GM23248 (cell line): ENCODE measurements at regions not wholly inside any gene's neighbourhood (a gene's known extent, or its start where the extent isn't known, plus 50 kb on each side); places are given as distances from the start of the nearest gene placed in this dataset.

Experiments used
- DNase-seq: peaks from one replicate; pipeline ENCODE4 v3.0.0-alpha.2; 2015
- H2AFZ ChIP-seq: fragments of 200-600 bp; sonication (generic); 2 replicates; pipeline ENCODE4 v1.6.1; 2016; ENCODE audit warnings: antibody characterized with exemption
- H3F3A ChIP-seq: fragments of 200-600 bp; sonication (generic); 2 replicates; pipeline ENCODE4 v1.6.1; 2016; ENCODE audit warnings: mild to moderate bottlenecking, antibody characterized with exemption, mixed run types; ENCODE audit not compliant: insufficient read depth
- H3K27ac ChIP-seq: fragments of 200-600 bp; sonication (generic); 2 replicates; pipeline ENCODE4 v1.5.1; 2016; ENCODE audit warnings: mild to moderate bottlenecking
- H3K27me3 ChIP-seq: fragments of 200-600 bp; sonication (generic); replicated peaks from 2 replicates; pipeline ENCODE4 v1.6.1; 2016; ENCODE audit warnings: mild to moderate bottlenecking; ENCODE audit not compliant: insufficient read depth
- H3K36me3 ChIP-seq: fragments of 200-600 bp; sonication (generic); 2 replicates; pipeline ENCODE4 v1.6.1; 2016; ENCODE audit warnings: low read depth, mild to moderate bottlenecking
- H3K4me1 ChIP-seq: fragments of 200-600 bp; sonication (generic); 2 replicates; pipeline ENCODE4 v1.6.1; 2016; ENCODE audit warnings: mild to moderate bottlenecking; ENCODE audit not compliant: insufficient read depth
- H3K4me2 ChIP-seq: fragments of 200-600 bp; sonication (generic); one replicate; pipeline ENCODE4 v1.6.1; 2016; ENCODE audit warnings: mild to moderate bottlenecking; ENCODE audit not compliant: unreplicated experiment
- H3K4me3 ChIP-seq: fragments of 200-600 bp; sonication (generic); 2 replicates; pipeline ENCODE4 v1.5.1; 2016; ENCODE audit warnings: mild to moderate bottlenecking
- H3K79me2 ChIP-seq: fragments of 200-600 bp; sonication (generic); 2 replicates; pipeline ENCODE4 v1.6.1; 2016; ENCODE audit warnings: mild to moderate bottlenecking; ENCODE audit not compliant: insufficient read depth
- H3K9ac ChIP-seq: fragments of 200-600 bp; sonication (generic); 2 replicates; pipeline ENCODE4 v1.6.1; 2016; ENCODE audit warnings: mild to moderate bottlenecking
- H3K9me2 ChIP-seq: fragments of 200-600 bp; sonication (generic); 2 replicates; pipeline ENCODE4 v1.6.1; 2016; ENCODE audit warnings: mixed run types, mild to moderate bottlenecking, moderate library complexity; ENCODE audit not compliant: insufficient read depth
- H3K9me3 ChIP-seq: fragments of 200-600 bp; sonication (generic); one replicate; pipeline ENCODE4 v1.6.1; 2017; ENCODE audit warnings: low read depth
- H4K20me1 ChIP-seq: fragments of 200-600 bp; sonication (generic); 2 replicates; pipeline ENCODE4 v1.6.0; 2016; ENCODE audit not compliant: insufficient read depth
- EZH2 ChIP-seq: fragments of 200-600 bp; sonication (generic); IDR thresholded peaks from 2 replicates; pipeline ENCODE4 v1.6.1; 2018; ENCODE audit warnings: antibody characterized with exemption, mild to moderate bottlenecking; ENCODE audit not compliant: insufficient read depth, poor library complexity, severe bottlenecking
- EZH2phosphoT487 ChIP-seq: fragments of 200-600 bp; sonication (generic); IDR thresholded peaks from 2 replicates; pipeline ENCODE4 v1.6.1; 2018; ENCODE audit warnings: antibody characterized with exemption, moderate library complexity, mild to moderate bottlenecking, low read depth; ENCODE audit not compliant: insufficient read depth
- WGBS, 2 experiments: methylation state at CpG; one replicate each; pipeline ENCODE4 v1.1.6; 2015 to 2017; ENCODE audit warnings: low lambda C conversion rate in 2 of 2, low coverage in 1 of 2; ENCODE audit errors: missing lambda C conversion rate in 2 of 2; 5-methylcytosine and 5-hydroxymethylcytosine counted together
- in situ Hi-C: fragments of 300-500 bp; cut with MboI; formaldehyde crosslinking; loops from 2 replicates; pipeline ENCODE4 v1.15.0; 2020

DNA sequence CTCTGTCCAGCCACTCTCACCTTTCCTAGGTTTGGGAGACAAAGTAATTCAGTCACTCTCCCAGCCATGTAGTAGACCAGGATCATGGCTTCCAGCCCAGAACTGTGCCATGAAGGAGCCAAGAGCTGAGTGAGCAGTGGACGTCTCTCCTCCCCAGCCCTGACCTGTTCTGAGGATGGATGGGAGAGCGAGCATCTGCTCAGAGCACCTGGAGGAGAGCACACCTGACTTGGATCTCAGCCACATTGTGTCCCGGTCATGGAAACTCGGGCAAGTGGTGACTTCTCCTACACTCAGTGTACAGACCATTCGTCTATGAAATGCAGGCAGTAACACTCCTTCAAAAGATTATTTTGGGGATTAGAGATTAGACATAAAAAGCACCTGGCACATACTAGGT, 299.7 kb downstream of the TNS1 start:
- peaks cover 16% of the 10 kb centered on the region for H3F3A ChIP-seq
- no peak overlapping the region for H2AFZ ChIP-seq
- WGBS, 2 experiments, result 91% methylated on average over 5 of the region's 5 CpGs
- TF ChIP-seq EZH2phosphoT487, result no peak
- TF ChIP-seq EZH2, result no peak
- H3K4me1 ChIP-seq, result peaks cover 14% of the 10 kb centered on the region
- H3K9ac ChIP-seq, result no peak overlapping the region
- no peaks in the 10 kb centered on the region for H3K79me2 ChIP-seq
- no peaks in the 10 kb centered on the region for H3K27me3 ChIP-seq
- no peaks in the 10 kb centered on the region for H3K36me3 ChIP-seq
- no peak overlapping the region for H3K4me3 ChIP-seq
- no peaks in the 10 kb centered on the region for H3K9me2 ChIP-seq
- in situ Hi-C loops, result no loop called here
- no peak overlapping the region for H3K4me2 ChIP-seq
- no peaks in the 10 kb centered on the region for H3K9me3 ChIP-seq
- no peaks in the 10 kb centered on the region for H4K20me1 ChIP-seq
- no peak overlapping the region for H3K27ac ChIP-seq
- no peak for DNase-seq

- in situ Hi-C loops, result no loop called here
- 36 to 41% methylated on average over 5 of the region's 5 CpGs for WGBS, 2 experiments
- Histone ChIP-seq H3K79me2 (no peaks in the 10 kb centered on the region), H4K20me1 (no peaks in the 10 kb centered on the region), H3F3A (peaks cover under 1% of the 10 kb centered on the region), H3K4me1 (peaks cover 2% of the 10 kb centered on the region), H3K9me3 (no peaks in the 10 kb centered on the region), H3K27me3 (no peaks in the 10 kb centered on the region), H3K9ac (no peak overlapping the region), H2AFZ (no peak overlapping the region), H3K36me3 (no peaks in the 10 kb centered on the region), H3K4me3 (no peak overlapping the region), H3K9me2 (no peaks in the 10 kb centered on the region), H3K4me2 (no peak overlapping the region), H3K27ac (no peak overlapping the region)
- DNase-seq, result no peak
- TF ChIP-seq EZH2phosphoT487 (no peak), EZH2 (no peak)
Observed at GRCh38 chr2:217701622-217702021, 301.2 kb downstream of the TNS1 start.

DNA sequence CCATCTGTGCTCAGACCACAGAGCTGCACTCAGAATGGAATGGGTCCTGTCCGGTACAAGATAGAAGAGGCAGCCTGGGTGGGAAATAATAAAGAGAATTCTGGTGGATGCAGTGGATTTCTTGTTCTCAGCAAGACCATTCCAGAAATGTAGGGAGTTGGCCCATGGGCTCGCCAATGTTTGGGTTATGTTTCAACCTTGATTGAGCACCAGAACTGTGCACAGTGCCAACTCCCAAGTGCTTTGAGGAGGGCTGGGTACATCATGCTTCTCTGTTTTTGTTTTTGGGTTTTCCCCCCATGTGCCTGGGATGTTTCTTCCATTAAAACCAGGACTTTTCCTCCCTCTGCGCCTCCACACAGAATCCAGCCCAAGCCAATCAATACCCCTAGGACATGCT, 304.1 kb downstream of the TNS1 start:
- 43 to 59% methylated on average over 3 of the region's 3 CpGs for WGBS, 2 experiments
- no peak for DNase-seq
- H3K9me3 ChIP-seq, result no peaks in the 10 kb centered on the region
- H3F3A ChIP-seq, result peaks cover 23% of the 10 kb centered on the region
- H3K4me2 ChIP-seq, result no peak overlapping the region
- no peak overlapping the region for H3K27ac ChIP-seq
- no peak overlapping the region for H2AFZ ChIP-seq
- TF ChIP-seq EZH2phosphoT487 (no peak), EZH2 (no peak)
- H3K4me1 ChIP-seq, result peaks cover 22% of the 10 kb centered on the region
- no peaks in the 10 kb centered on the region for H3K36me3 ChIP-seq
- no peaks in the 10 kb centered on the region for H3K27me3 ChIP-seq
- in situ Hi-C loops, result no loop called here
- H3K79me2 ChIP-seq, result no peaks in the 10 kb centered on the region
- no peak overlapping the region for H3K9ac ChIP-seq
- peaks cover 3% of the 10 kb centered on the region; the same call in 1 of the 2 replicates for H3K9me2 ChIP-seq
- H3K4me3 ChIP-seq, result no peak overlapping the region
- H4K20me1 ChIP-seq, result no peaks in the 10 kb centered on the region

- no peaks in the 10 kb centered on the region for H3K36me3 ChIP-seq
- peak overlapping the region; percentile 44 for H2AFZ ChIP-seq
- H3K27me3 ChIP-seq, result no peaks in the 10 kb centered on the region
- peak overlapping the region; percentile 72 for H3K4me2 ChIP-seq
- H3K27ac ChIP-seq, result peak overlapping the region; percentile 99
- H3K79me2 ChIP-seq, result no peaks in the 10 kb centered on the region
- no peaks in the 10 kb centered on the region for H4K20me1 ChIP-seq
- WGBS, 2 experiments, result 0 to 1% methylated on average over 3 of the region's 3 CpGs
- peaks cover 48% of the 10 kb centered on the region for H3F3A ChIP-seq
- no peaks in the 10 kb centered on the region for H3K9me3 ChIP-seq
- H3K9ac ChIP-seq, result peak overlapping the region; percentile 81
- H3K9me2 ChIP-seq, result peaks cover 3% of the 10 kb centered on the region; the same call in 1 of the 2 replicates
- TF ChIP-seq EZH2 (no peak), EZH2phosphoT487 (0 out of 2 replicates have a peak, but pooled peaks have one; percentile 69)
- peaks cover 46% of the 10 kb centered on the region for H3K4me1 ChIP-seq
- in situ Hi-C loops, result no loop called here
- H3K4me3 ChIP-seq, result peak overlapping the region; percentile 44
- peak; percentile 99 for DNase-seq
Observed at GRCh38 chr2:217695033-217695520, 307.7 kb downstream of the TNS1 start.
